Ovary (tissue), 3 donors: ENCODE measurements at regions not wholly inside any gene's neighbourhood (a gene's known extent, or its start where the extent isn't known, plus 50 kb on each side); places are given as distances from the start of the nearest gene placed in this dataset.

ENCODE experiments used
- POLR2A ChIP-seq: fragments of 450-650 bp; IDR thresholded peaks from one replicate; pipeline ENCODE4 v1.6.1; 2017; ENCODE audit warnings: antibody characterized with exemption, mild to moderate bottlenecking, moderate library complexity
- TF ChIP-seq, protein P1 (sequence below), 3 donors: fragments of 450-650 bp in 2 of 3; fragments of 200-600 bp in 1 of 3; IDR thresholded peaks; one replicate each; pipeline versions ENCODE4 v1.5.1 to v1.8.0; 2016 to 2022; ENCODE audit warnings: antibody characterized with exemption in 3 of 3, mild to moderate bottlenecking in 1 of 3
- donor health status: DM: no; HTN: no; CAD: no.

DNA sequence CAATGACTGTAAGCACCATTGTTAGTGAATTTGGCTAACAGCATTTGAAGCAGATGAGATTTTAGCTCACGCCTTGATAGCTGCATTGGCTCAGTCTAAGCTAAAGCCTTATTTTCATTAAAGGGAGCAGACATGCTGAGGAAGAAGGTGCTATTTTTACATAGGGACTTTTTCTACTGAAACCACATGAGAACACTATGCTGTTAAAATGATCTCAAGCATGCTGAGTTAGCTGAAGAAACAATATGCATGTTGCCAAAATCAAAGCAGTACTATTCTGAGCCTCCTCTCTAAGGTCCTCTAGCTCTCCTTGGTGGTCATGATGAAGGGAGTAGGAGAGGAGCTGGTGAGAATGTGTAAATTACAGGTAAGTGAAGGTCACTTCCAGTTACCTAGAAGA is 134.4 kb upstream of the JADE1 start:
- TF ChIP-seq, protein P1, sequence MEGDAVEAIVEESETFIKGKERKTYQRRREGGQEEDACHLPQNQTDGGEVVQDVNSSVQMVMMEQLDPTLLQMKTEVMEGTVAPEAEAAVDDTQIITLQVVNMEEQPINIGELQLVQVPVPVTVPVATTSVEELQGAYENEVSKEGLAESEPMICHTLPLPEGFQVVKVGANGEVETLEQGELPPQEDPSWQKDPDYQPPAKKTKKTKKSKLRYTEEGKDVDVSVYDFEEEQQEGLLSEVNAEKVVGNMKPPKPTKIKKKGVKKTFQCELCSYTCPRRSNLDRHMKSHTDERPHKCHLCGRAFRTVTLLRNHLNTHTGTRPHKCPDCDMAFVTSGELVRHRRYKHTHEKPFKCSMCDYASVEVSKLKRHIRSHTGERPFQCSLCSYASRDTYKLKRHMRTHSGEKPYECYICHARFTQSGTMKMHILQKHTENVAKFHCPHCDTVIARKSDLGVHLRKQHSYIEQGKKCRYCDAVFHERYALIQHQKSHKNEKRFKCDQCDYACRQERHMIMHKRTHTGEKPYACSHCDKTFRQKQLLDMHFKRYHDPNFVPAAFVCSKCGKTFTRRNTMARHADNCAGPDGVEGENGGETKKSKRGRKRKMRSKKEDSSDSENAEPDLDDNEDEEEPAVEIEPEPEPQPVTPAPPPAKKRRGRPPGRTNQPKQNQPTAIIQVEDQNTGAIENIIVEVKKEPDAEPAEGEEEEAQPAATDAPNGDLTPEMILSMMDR (IDR thresholded peaks at IDR 0.05): no peak
- TF ChIP-seq POLR2A: no peak
